Fibroblast of skin of left quadriceps (primary cell): ENCODE measurements at regions not wholly inside any gene's neighbourhood (a gene's known extent, or its start where the extent isn't known, plus 50 kb on each side); places are given as distances from the start of the nearest gene placed in this dataset.

Experiments
- DNase-seq, 2 experiments: peaks; one replicate each; pipeline ENCODE4 v3.0.0-alpha.2; 2013; ENCODE audit warnings: low read depth in 2 of 2

DNA sequence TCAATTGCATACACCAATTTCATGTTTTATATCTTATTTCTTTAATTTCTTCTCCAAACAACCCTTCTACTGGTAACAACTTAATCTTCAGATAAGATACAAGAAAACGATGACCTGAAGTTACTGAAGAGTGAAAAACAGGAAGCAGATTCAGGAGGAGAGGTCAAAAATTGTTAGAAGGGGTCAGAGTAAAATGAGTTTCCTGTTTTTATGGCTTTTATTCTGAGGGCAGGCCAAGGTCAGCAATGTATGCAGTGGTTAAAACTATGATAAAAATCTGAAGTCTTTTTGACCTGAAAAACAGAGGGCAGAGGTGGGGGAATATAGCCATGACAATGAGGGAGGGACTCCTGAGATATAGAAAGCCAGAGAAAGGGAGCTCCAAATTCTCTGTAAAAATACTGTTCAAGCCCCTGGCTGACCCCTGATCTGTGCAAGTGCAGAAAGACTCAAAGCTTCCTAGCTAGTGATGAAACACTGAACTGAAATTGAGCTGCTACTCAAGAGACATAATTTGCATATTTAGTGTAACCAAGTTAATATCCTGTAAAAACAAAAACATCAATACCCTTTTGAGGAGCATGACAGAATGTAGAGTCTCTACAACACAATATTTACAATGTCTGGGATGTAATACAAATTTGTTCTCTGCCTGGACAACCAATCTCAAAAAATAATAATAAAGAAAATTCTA is 514.3 kb upstream of the SEL1L start:
- DNase-seq: no peak

DNA sequence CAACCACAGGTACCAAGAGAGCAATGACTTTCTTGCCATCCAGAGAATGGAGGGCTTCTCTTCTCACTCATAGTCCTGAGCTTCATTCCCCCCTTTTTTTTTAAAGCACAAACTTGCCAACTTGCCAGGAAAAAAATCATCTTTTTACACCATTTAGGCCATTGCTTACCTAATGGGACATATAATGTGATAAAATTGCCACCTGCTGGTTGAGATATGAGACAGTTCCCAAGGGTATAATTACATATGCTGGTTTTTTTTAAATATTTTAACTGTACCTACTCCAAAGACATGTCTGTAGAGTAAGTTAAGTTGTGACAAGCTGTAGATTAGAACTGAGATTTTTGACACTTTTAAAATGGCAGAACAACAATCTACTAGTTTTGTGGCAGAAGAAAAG is 519.1 kb upstream of the SEL1L start:
- DNase-seq: no peak

DNA sequence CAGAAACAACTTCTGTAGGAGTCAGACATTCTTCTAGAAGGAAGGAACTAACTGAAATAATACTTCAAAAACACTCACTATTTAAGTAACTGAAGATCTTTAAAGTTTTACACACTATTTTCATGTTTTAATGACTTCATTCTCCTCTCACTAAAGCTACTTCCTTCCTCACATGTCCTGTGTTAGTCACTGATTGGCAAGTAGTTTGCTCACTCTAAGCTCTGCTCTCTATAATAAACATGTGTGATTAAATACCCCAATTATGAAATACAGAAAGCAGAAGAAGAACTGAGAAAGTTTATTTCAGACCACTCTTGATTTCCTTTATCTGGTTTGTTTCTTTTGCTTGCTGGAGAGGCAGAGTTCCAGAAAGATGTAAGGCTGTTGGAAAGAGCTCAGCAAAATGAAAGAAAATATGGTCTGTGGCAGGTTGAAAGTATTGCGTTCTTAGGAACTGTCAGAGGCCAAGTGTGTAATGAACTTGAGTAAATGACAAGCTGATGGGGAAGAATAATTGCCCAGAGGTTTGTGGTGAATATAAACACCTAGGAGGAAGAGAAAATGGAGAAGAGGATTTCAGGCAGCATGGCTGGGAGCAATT is 522.0 kb upstream of the SEL1L start:
- no peak for DNase-seq

DNA sequence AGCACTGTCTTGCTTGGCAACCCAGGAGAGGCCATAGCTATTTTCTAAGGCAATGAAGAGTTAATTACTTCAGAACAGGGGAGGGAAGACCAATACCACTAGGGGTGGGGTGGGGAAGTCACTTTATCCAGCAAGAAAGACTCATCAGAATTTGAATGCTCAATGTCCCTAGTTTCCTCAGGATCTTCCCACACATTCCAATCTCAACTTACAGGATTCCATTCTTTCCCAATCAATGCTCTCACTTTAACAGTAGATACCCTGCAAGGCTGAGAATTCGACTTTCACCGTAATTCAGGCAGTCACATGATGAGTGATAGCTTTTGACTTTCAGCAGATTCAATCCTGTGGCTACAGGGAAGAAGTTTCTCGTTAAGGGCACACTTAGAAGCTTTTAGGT is 526.6 kb upstream of the SEL1L start:
- DNase-seq: no peak

DNA sequence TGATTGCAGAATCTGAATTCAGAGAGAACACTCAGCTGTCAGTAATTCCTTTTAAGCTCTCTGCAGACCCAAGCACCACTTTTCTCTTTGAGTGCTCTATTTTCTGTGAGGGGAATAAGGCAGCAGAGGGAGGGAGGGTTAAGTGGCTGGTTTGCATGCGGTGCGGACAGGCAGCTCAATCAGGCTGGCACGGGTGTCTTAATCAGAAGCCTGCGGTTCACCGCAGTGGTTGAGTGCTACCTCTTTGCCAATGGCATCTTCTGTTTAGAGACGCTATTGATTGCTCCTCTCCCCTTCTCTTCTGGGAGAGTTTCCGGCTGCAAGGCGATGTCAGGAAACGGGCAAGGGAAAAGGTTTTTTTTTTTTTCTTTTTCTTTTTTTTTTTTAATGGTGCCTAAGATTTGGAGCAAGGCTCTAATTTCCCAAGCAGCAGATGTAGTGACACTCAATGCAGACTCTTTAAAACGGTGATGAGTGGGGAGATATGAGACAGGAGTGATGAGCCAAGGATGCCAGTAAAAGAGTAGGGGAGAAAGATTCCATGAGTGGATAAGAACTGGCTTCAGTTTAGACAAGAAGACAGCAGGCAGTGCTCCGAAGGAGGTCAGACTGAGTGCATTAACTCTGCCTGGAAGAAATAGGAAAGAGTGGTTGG is 533.7 kb upstream of the SEL1L start:
- no peak for DNase-seq

DNA sequence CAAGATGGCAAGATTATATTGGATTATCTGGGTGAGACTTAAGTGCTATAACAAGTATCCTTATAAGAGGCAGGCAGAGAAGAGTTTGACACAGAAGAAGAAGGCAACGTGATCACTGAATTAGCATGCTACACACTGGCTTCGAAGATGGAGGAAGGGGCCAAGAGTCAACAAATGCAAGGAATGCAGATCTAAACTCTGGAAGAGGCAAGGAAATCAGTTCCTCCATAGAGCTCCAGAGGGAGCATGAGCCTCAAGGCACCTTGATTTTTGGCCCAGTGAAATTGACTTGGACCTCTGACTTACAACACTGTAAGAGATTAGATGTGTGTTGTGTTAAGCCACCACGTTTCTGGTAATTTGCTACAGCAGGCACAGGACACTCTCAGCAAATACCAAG is 536.4 kb upstream of the SEL1L start:
- no peak for DNase-seq

DNA sequence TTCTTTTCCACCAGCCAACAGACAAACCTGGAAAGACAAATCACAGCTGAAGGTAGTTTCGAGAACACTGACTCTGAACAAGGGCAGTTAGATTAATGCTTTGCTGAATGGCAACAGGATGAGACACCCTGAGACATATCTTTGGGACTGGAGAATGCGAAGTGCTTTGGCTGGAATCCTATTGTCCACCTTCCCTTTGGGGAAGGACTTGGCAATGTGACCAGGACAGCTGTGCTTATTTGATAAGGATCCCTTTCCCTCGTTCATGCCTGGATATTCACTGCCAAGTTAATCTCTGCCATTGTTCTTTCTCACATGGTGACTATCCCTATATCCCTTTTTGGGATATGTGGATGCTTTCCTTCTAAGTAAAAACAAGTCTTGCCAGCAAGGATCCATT is 537.1 kb upstream of the SEL1L start:
- DNase-seq: no peak

DNA sequence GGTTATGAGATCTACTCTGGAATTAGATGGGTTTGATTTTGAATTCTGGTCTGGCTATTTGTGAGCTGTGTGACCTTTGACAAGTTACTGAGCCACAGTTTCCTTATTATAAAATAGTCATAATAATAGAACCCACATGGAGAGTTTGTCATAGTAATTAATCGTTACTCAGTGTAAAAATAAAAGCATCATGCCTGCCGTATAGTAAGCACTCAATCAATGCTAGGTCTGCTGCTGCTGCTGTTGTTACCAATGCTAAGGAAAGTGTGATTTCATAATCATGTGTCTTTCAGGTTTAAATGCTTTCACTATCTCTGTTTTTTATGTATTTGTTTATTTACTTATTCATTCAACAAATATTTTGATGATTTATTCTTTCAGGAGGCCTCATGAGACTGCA is 539.9 kb upstream of the SEL1L start:
- no peak for DNase-seq

DNA sequence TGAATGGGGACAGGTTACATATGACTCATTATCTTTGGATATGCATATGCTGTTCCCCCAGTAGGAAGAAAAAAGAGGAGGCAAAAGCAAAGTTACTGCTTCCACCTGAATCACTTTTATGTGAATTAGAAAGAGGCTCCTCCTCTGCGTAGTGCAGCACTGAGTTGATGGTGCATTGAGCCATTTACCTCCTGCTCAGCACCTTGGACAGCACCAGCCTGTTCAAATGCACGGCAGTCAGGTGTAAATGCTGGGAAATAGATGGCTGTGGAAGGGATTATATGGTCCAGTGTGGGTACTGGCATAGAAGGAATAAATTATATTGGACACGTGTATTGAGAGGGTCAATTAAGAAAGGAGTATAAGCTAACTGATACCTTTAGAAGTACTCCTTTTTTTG is 541.9 kb upstream of the SEL1L start:
- DNase-seq: no peak

DNA sequence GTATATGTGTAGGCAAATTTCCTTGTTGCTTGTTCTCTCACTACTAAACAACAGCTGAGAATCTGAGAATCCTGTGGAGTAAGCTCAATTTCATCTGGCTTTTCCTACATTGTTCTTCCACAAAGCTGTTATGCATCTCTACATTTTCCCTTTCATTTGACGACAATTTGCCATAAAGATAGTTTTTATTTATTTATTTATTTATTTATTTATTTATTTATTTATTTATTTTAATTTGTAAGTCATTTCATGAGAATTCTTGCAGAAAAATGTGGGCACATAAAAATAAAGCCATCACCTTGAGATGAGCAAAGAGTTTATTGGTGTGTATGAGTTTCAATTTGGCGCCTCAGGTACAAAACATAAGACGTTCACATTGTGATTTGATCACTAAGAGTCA is 545.9 kb upstream of the SEL1L start:
- DNase-seq: no peak

DNA sequence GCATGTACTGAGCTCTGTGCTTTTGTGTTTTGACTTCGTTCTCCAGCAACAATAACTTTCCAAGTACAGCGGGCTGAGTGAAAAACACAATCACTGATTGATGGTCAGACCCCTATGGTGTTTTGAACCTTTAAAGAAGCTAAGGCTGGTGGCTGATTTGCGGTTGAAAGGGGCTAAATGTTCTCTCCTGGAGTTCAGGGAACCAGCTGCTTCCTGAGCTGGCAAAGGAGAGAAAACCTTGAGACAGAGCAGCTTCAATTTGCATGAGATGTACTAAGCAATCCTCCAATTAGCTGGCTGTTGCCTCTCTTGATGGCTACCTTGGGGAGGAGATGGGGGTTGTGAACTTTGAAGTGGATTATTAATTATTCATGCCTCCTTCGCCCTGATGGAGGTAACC is 546.7 kb upstream of the SEL1L start:
- no peak for DNase-seq

DNA sequence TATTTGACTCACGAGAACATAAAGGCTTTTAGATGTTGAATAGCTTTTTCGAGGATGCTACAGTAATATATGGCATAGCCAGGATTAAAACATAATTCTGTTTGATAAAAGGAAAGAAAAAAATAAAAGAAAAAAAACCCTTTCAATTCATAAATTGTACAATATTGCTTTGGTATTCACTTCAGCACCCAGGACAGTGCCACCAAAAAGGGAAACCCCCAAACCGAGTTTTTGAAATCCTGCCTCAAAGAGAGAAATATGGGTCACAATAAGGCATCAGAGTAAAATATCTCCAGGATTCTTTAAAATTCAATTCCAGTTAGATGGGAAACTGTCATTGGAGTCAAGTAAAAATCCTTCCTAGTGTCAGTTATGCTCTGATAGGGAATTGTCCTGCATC is 551.2 kb upstream of the SEL1L start:
- no peak for DNase-seq

DNA sequence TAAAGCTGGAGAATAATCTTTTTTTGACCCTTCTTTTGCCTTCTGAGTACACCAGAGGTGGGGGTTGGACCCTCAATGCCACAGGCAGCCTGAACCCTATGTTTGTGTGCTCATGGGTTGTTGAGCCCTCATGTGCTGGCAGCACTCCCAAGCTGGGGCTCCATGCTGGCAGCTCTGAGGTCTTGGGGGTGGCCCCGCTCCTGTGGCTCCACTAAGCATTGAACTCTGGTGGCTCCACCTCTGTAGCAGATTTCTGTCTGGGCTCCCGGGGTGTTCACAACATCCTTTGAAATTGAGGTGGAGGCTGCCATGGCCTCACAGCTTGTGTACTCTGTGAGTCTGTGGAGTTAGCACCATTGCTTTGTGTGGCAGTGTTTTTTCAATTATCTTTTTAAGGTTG is 557.4 kb upstream of the SEL1L start:
- DNase-seq: no peak

DNA sequence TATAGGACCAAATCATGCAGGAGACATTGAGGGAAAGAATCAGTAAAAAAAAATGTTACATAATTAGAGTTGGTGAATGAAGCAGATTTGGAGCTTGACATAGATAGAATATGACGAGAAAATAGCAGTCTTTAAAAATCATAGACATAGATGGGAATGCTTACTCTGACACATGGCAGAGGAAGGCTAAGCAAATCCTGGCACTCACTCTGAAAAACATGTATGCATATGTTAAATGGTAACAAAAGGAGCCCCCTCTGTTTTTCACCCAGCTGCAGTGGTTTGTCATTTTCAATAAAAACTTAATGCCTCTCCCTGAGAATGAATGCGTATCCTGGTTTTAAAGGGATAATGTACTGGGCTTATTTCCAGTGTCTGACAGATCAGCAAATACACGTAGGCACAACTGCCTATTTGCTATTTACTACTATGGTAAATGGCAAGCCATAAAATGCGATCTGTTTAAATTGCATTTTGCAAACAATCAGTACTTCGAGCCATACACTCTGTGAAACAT is 561.2 kb upstream of the SEL1L start:
- DNase-seq: no peak

DNA sequence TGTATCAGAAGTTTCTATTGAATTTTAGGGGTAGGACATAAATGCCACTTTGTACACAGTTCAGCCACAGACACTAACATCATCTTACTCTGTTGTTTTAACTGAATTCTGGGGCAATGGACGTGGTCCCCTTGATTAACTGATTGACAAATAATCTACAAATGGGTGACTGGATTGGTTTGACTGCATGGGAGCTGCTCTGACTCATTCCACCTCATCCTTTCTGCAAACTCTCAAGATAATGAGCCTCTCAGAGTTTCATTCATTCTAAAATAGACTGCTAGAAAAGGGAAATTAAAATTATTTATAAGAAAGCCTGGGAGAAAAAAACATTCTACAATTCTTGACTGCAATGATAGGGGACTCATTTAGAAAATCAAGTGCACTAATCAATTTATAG is 570.4 kb upstream of the SEL1L start:
- DNase-seq: no peak

DNA sequence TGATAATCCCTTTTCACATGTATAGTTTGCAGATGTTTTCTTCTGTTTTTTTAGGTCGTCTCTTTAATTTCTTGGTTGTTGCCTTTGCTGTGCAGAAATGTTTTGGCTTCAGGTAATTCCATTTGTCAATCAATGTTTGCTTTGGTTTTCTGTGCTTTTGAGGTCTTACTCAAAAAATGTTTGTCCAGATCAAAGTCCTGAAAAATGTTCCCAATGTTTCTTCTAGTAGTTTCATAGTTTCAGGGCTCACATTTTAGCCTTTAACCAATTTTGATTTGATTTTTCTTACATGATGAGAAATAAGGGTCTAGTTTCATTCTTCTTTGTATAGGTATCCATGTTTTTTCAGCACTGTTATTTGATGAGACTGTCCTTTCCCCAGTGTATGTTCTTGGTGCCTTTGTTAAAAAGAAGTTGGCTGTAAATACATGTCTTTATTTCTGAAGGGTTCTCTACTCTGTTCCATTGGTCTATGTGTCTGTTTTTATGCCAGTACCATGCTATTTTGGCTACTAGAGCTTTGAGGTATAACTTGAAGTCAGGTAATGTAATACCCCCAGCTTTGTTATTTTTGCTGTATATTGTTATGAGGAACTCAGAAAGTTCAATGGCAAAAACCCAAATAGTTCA is 578.7 kb upstream of the SEL1L start:
- DNase-seq: no peak

DNA sequence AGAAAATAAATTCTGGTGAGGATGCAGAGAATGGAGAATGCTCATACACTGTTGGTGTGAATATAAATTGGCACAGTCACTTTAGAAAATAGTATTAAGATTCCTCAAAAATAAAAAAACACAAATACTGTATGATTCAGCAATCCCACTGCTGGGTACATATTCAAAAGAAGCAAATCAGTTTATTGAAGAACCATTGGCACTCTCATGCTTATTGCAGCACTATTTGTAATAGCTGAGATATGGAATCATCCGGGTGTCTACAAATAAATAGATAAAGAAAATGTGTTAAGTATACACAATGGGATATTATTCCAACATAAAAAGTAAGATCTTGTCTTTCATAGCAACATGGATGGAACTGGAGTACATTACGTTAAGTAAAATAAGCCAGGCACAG is 579.4 kb upstream of the SEL1L start:
- no peak for DNase-seq

DNA sequence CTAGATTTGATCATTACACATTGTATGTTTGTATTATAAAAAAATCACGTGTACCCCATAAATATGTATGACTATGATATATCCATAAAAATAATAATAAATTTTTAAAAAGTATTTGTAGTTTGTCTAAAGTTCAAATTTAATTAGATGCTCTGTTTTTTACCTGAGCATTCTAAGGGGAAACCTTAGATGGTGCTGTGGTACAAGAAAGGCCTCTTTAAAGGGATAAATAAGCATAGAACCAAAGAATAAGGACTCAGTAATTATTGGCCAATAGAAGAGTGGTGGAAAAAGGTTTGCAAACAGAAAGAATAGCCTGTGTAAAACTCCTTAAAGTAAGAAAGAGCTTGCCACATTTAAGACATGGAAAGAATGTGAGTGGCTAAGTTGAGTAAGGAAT is 580.1 kb upstream of the SEL1L start:
- DNase-seq: no peak

DNA sequence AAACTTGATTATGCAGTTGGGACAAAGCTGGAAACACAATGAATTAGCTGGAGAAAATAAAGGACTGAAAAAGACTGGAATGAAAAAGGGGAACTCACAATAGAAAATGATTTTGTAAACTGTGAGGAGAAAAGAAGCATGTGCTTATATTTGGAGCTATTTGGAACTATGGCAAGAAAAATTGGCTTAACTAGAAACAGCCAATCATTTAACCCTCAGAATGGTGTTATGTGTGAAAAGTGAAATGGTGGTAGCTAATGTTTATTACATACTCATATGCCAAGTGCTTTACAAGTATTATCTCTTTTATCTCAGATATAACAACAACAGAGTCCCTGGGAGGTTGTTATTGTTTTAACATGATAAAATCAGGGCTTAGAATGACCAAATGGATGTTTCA is 583.1 kb upstream of the SEL1L start:
- no peak for DNase-seq

DNA sequence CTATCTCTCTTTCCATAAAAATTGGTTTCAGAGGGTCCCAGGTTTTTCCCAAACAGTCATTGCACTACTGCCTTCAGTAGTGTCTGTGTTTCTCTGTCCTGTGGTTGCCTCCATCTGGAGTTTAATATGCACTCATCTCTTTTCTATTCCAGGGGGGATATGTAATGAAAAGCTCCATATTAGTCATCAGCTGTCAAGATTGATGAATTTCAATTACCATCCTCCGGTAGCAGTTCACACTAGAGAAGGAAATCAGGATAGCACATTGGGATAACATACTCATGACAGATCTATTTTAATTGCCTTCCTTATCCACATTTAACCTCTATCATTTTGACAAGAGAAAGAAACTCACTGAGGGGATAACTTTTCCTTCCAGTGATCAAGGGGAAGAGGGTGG is 589.0 kb upstream of the SEL1L start:
- DNase-seq: no peak

DNA sequence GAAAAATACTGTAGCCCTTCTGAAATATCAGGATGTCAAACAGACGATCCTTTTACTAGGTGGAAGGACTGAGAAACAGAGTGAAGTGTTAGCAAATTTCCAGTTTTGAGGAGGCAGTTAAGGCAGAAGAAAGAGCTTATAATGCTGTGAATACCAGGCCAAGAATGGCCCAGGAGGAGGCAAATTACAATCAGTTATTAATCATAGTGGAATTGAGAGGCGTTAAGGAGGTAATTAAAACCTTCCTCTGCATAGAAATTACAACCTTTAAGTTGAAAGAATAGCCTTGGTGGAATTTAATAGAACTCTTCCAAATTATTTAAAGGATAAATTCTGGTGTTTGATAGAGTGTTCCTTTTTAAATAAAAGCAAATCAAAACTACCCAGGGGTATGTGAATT is 590.9 kb upstream of the SEL1L start:
- DNase-seq: no peak

DNA sequence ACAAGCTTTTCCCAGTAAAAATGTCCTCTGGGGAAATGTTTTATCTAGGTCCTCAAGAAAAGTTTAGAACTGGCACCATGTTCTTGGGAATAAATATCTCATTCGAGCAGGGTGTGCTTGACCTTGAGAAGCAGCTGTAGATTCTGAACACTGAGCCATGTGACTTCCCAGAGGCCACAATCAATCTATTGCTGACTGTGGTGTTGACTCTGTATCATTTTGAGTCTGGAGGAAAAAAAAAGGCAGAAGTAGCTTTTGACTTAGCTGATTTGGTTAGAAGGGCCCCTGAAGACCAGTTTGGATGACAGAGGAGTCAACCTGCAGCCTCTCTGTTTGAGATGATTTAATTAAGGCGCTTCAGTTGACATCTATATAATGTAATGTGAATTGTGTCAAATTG is 592.4 kb upstream of the SEL1L start:
- no peak for DNase-seq

DNA sequence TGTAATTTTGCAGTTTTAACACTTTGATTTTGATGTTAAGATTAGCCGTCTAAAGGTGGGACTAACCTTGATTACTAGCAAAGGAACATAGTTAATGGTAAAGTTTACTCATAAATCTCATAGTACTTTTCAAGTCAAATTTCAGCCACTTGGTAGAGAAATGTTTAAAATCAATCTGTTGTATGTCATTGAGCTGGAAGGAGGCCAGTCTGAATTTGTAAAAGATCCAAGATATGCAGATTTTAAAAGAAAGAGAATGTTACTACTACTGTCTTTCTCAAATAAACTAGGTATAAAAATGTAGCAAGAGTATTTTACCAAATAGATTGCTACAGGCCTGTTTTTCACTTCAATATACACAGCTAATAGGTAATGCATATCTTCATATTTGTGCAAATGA is 600.8 kb upstream of the SEL1L start:
- no peak for DNase-seq
